ENCODE measurements at regions not wholly inside any gene's neighbourhood (a gene's known extent, or its start where the extent isn't known, plus 50 kb on each side); places are given as distances from the start of the nearest gene placed in this dataset.
A peak's percentile ranks its signal among the peaks of the same experiment; 100 is the strongest.

GRCh38 chr12:83220774-83221173 is 534.1 kb downstream of the TMTC2 start:
- Histone ChIP-seq H3K4ac (ENCODE audit: low read length) (no peak overlapping the region), H3K18ac (ENCODE audit: low read length) (no peak overlapping the region), H3K23ac (ENCODE audit: low read depth, low read length, poor library complexity) (no peak overlapping the region), H3K27me3 (ENCODE audit: control insufficient read depth in 3 of 3, insufficient read depth in 3 of 3, low read depth in 1 of 3, low read length in 3 of 3) (no peaks in the 10 kb centered on the region), H4K8ac (ENCODE audit: low read depth, low read length) (no peak overlapping the region), H2BK120ac (ENCODE audit: low read depth, low read length) (no peak overlapping the region), H3K9ac (ENCODE audit: low read depth, low read length, poor library complexity) (no peak overlapping the region), H2BK5ac (ENCODE audit: low read length) (no peak overlapping the region), H2BK12ac (ENCODE audit: low read length) (no peak overlapping the region), H2AFZ (ENCODE audit: low read length) (no peak overlapping the region), H3K14ac (ENCODE audit: low read length) (no peak overlapping the region), H3K4me1 (ENCODE audit: control insufficient read depth in 2 of 2, insufficient read depth in 1 of 2, low read depth in 1 of 2, low read length in 2 of 2) (no peaks in the 10 kb centered on the region), H4K91ac (ENCODE audit: low read depth, low read length, poor library complexity) (no peak overlapping the region), H3K79me1 (ENCODE audit: low read depth, low read length) (no peaks in the 10 kb centered on the region), H3K4me3 (ENCODE audit: low read length in 2 of 2) (no peak overlapping the region), H3K27ac (replicated peaks; ENCODE audit: low read length) (no peak overlapping the region), H3K4me2 (ENCODE audit: insufficient read depth, low read length, poor library complexity, severe bottlenecking) (no peak overlapping the region), H3K9me3 (replicated peaks in 1 of 2; ENCODE audit: control insufficient read depth in 2 of 2, insufficient read depth in 1 of 2, low read depth in 1 of 2, low read length in 2 of 2) (peaks cover 0 to 5% of the 10 kb centered on the region in 2 donors), H2AK5ac (ENCODE audit: low read depth, low read length) (no peak overlapping the region), H2BK15ac (ENCODE audit: low read length) (no peak overlapping the region), H3K36me3 (replicated peaks in 1 of 2; ENCODE audit: control insufficient read depth in 2 of 2, insufficient read depth in 2 of 2, low read length in 2 of 2) (no peaks in the 10 kb centered on the region)
- DNase-seq (ENCODE audit: low spot score) = no peak
- no CpG with 5 or more reads among the region's 2 CpGs for WGBS, 2 donors (ENCODE audit: extremely low coverage in 2 of 2, insufficient read length in 2 of 2, insufficient replicate concordance in 1 of 2)

- no peaks in the 10 kb centered on the region for H3K79me1 ChIP-seq (ENCODE audit: low read depth, low read length)
- WGBS, 2 donors (ENCODE audit: extremely low coverage in 2 of 2, insufficient read length in 2 of 2, insufficient replicate concordance in 1 of 2) = no CpG with 5 or more reads among the region's 3 CpGs
- H3K4me2 ChIP-seq (ENCODE audit: insufficient read depth, low read length, poor library complexity, severe bottlenecking) = no peak overlapping the region
- H4K8ac ChIP-seq (ENCODE audit: low read depth, low read length) = no peak overlapping the region
- H2BK15ac ChIP-seq (ENCODE audit: low read length) = no peak overlapping the region
- peaks cover 0 to 2% of the 10 kb centered on the region in 2 donors for H3K4me1 ChIP-seq (ENCODE audit: control insufficient read depth in 2 of 2, insufficient read depth in 1 of 2, low read depth in 1 of 2, low read length in 2 of 2)
- no peaks in the 10 kb centered on the region for H3K9me3 ChIP-seq (replicated peaks in 1 of 2; ENCODE audit: control insufficient read depth in 2 of 2, insufficient read depth in 1 of 2, low read depth in 1 of 2, low read length in 2 of 2)
- no peaks in the 10 kb centered on the region for H3K27me3 ChIP-seq (ENCODE audit: control insufficient read depth in 3 of 3, insufficient read depth in 3 of 3, low read depth in 1 of 3, low read length in 3 of 3)
- no peak overlapping the region for H3K9ac ChIP-seq (ENCODE audit: low read depth, low read length, poor library complexity)
- no peak overlapping the region for H4K91ac ChIP-seq (ENCODE audit: low read depth, low read length, poor library complexity)
- H3K18ac ChIP-seq (ENCODE audit: low read length) = no peak overlapping the region
- H2AFZ ChIP-seq (ENCODE audit: low read length) = no peak overlapping the region
- H2AK5ac ChIP-seq (ENCODE audit: low read depth, low read length) = no peak overlapping the region
- no peak overlapping the region for H3K27ac ChIP-seq (replicated peaks; ENCODE audit: low read length)
- H3K14ac ChIP-seq (ENCODE audit: low read length) = no peak overlapping the region
- H3K4me3 ChIP-seq (ENCODE audit: low read length in 2 of 2) = no peak overlapping the region
- H3K4ac ChIP-seq (ENCODE audit: low read length) = no peak overlapping the region
- H2BK5ac ChIP-seq (ENCODE audit: low read length) = no peak overlapping the region
- no peak overlapping the region for H2BK12ac ChIP-seq (ENCODE audit: low read length)
- DNase-seq (ENCODE audit: low spot score) = no peak
- no peak overlapping the region for H3K23ac ChIP-seq (ENCODE audit: low read depth, low read length, poor library complexity)
- H3K36me3 ChIP-seq (replicated peaks in 1 of 2; ENCODE audit: control insufficient read depth in 2 of 2, insufficient read depth in 2 of 2, low read length in 2 of 2) = no peaks in the 10 kb centered on the region
- H2BK120ac ChIP-seq (ENCODE audit: low read depth, low read length) = no peak overlapping the region
Observed at GRCh38 chr12:83216230-83216629, 529.5 kb downstream of the TMTC2 start.

DNA sequence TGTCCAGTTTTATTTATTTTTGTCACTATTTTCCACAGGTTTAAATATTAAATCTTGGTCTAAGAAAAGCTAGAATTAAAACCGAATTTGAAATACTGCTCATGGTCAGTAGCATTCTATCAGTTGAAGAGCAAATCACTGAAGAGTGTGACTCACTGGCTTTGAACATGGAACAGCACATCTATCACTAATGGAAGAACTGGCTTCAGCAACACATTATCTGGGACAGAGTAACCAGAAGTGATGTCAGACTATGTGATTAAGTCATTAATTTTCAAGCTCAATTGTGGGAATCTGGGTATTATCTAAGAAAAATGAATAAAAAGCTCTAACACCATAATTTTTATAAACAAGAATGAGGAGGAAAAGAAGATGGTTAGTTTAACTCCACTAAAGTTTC is 527.5 kb downstream of the TMTC2 start:
- H3K4me1 ChIP-seq (ENCODE audit: control insufficient read depth in 2 of 2, insufficient read depth in 1 of 2, low read depth in 1 of 2, low read length in 2 of 2) = peaks cover 0 to 2% of the 10 kb centered on the region in 2 donors
- no peak overlapping the region for H3K9ac ChIP-seq (ENCODE audit: low read depth, low read length, poor library complexity)
- no peaks in the 10 kb centered on the region for H3K79me1 ChIP-seq (ENCODE audit: low read depth, low read length)
- no peak overlapping the region for H3K4me3 ChIP-seq (ENCODE audit: low read length in 2 of 2)
- H3K4me2 ChIP-seq (ENCODE audit: insufficient read depth, low read length, poor library complexity, severe bottlenecking) = no peak overlapping the region
- no peak overlapping the region for H3K27ac ChIP-seq (replicated peaks; ENCODE audit: low read length)
- H3K9me3 ChIP-seq (replicated peaks in 1 of 2; ENCODE audit: control insufficient read depth in 2 of 2, insufficient read depth in 1 of 2, low read depth in 1 of 2, low read length in 2 of 2) = no peaks in the 10 kb centered on the region
- no peaks in the 10 kb centered on the region for H3K36me3 ChIP-seq (replicated peaks in 1 of 2; ENCODE audit: control insufficient read depth in 2 of 2, insufficient read depth in 2 of 2, low read length in 2 of 2)
- no peak overlapping the region for H4K91ac ChIP-seq (ENCODE audit: low read depth, low read length, poor library complexity)
- H2BK15ac ChIP-seq (ENCODE audit: low read length) = no peak overlapping the region
- DNase-seq (ENCODE audit: low spot score) = no peak
- no CpG with 5 or more reads among the region's 1 CpG for WGBS, 2 donors (ENCODE audit: extremely low coverage in 2 of 2, insufficient read length in 2 of 2, insufficient replicate concordance in 1 of 2)
- H3K14ac ChIP-seq (ENCODE audit: low read length) = no peak overlapping the region
- no peak overlapping the region for H2BK12ac ChIP-seq (ENCODE audit: low read length)
- no peak overlapping the region for H3K23ac ChIP-seq (ENCODE audit: low read depth, low read length, poor library complexity)
- H3K27me3 ChIP-seq (ENCODE audit: control insufficient read depth in 3 of 3, insufficient read depth in 3 of 3, low read depth in 1 of 3, low read length in 3 of 3) = no peaks in the 10 kb centered on the region
- H3K4ac ChIP-seq (ENCODE audit: low read length) = no peak overlapping the region
- no peak overlapping the region for H2AFZ ChIP-seq (ENCODE audit: low read length)
- no peak overlapping the region for H4K8ac ChIP-seq (ENCODE audit: low read depth, low read length)
- no peak overlapping the region for H2BK5ac ChIP-seq (ENCODE audit: low read length)
- no peak overlapping the region for H2AK5ac ChIP-seq (ENCODE audit: low read depth, low read length)
- no peak overlapping the region for H2BK120ac ChIP-seq (ENCODE audit: low read depth, low read length)
- H3K18ac ChIP-seq (ENCODE audit: low read length) = no peak overlapping the region

DNA sequence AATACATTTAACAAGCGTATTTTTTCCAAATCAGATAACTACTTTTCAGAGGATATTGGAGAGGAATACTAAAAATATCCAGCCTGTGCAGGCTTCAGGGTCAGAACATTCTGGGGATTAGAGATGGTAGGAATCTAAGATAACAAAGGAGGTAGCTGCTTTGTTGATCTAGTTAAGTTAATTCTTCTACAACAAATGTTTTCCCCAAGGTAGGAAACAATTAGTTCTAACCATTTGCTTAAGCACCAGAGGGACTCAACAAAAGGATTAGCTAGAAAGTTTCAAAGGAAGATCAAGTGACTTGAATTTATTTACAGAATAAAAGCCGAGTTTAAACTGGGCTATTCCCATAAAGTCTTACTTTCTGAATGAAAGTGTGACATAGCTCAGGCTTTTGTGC is 524.2 kb downstream of the TMTC2 start:
- Histone ChIP-seq H4K8ac (ENCODE audit: low read depth, low read length) (no peak overlapping the region), H2AFZ (ENCODE audit: low read length) (peak overlapping the region; percentile 89), H3K27me3 (ENCODE audit: control insufficient read depth in 3 of 3, insufficient read depth in 3 of 3, low read depth in 1 of 3, low read length in 3 of 3) (no peaks in the 10 kb centered on the region), H3K9me3 (replicated peaks in 1 of 2; ENCODE audit: control insufficient read depth in 2 of 2, insufficient read depth in 1 of 2, low read depth in 1 of 2, low read length in 2 of 2) (no peaks in the 10 kb centered on the region), H2BK5ac (ENCODE audit: low read length) (no peak overlapping the region), H4K91ac (ENCODE audit: low read depth, low read length, poor library complexity) (no peak overlapping the region), H3K4me3 (ENCODE audit: low read length in 2 of 2) (no peak overlapping the region), H3K27ac (replicated peaks; ENCODE audit: low read length) (no peak overlapping the region), H3K4me2 (ENCODE audit: insufficient read depth, low read length, poor library complexity, severe bottlenecking) (no peak overlapping the region), H3K79me1 (ENCODE audit: low read depth, low read length) (no peaks in the 10 kb centered on the region), H3K14ac (ENCODE audit: low read length) (no peak overlapping the region), H3K4ac (ENCODE audit: low read length) (no peak overlapping the region), H2AK5ac (ENCODE audit: low read depth, low read length) (no peak overlapping the region), H2BK120ac (ENCODE audit: low read depth, low read length) (no peak overlapping the region), H2BK12ac (ENCODE audit: low read length) (no peak overlapping the region), H3K9ac (ENCODE audit: low read depth, low read length, poor library complexity) (no peak overlapping the region), H3K36me3 (replicated peaks in 1 of 2; ENCODE audit: control insufficient read depth in 2 of 2, insufficient read depth in 2 of 2, low read length in 2 of 2) (no peaks in the 10 kb centered on the region), H3K4me1 (ENCODE audit: control insufficient read depth in 2 of 2, insufficient read depth in 1 of 2, low read depth in 1 of 2, low read length in 2 of 2) (peaks cover 0 to 2% of the 10 kb centered on the region in 2 donors), H3K18ac (ENCODE audit: low read length) (no peak overlapping the region), H2BK15ac (ENCODE audit: low read length) (no peak overlapping the region), H3K23ac (ENCODE audit: low read depth, low read length, poor library complexity) (no peak overlapping the region)
- peak; percentile 40 for DNase-seq (ENCODE audit: low spot score)
- WGBS, 2 donors (ENCODE audit: extremely low coverage in 2 of 2, insufficient read length in 2 of 2, insufficient replicate concordance in 1 of 2) = no CpG with 5 or more reads among the region's 2 CpGs

All from neuronal stem cell (in vitro differentiated cells).